ENCODE measurements at regions not wholly inside any gene's neighbourhood (a gene's known extent, or its start where the extent isn't known, plus 50 kb on each side); places are given as distances from the start of the nearest gene placed in this dataset.
A peak's percentile ranks its signal among the peaks of the same experiment; 100 is the strongest.

DNA sequence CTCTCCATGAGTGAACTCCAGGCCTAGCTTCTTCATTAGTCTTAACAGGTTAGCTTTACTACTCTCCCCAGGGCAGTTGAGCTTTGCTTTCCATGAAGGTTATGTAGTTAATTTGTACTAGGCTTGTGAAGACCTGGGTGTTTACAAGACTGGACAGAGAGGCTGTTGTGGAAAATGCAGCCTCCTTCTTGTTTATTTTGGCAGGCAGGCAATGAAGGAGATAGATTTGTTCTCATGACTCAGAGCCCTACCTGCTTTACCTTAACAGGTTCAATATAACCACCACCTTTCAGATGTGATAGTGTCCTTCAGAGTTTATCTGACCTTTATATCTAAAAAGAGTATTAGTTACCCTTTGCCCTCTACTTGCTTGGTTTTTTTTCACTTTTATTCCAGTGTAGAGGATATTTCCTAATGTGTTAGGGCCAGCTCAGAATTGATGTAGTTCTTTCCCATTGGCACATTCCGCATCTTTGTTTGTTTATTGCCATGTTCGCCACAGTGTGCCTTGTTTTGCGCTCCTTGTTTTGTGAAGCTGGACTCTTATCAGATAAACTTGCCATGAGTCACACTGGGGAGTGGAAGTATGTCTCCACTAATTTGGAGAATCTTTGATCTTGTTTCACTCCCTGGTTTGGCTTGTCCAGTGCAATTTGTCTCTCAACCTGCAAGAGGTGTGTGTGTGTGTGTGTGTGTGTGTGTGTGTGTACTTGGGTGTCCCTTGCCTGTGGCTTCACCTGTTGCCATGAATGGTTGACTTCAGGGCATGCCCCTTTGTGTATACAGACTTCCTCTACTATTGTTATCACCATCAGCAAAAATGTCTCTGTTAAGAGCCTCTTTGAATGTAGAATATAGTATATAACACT is 87.4 kb upstream of the MACF1 start:
- DNase-seq (ENCODE audit: low read depth), result peak; percentile 72
- no peak overlapping the region for H3K4me3 ChIP-seq (ENCODE audit: low read length)
- TF ChIP-seq CTCF (conservative IDR thresholded peaks at IDR 0.05; ENCODE audit: low read depth, low read length), result no peak

GRCh38 chr1:39117899-39118450 is 86.5 kb upstream of the MACF1 start:
- DNase-seq (ENCODE audit: low read depth), result no peak
- no peak for TF ChIP-seq CTCF (conservative IDR thresholded peaks at IDR 0.05; ENCODE audit: low read depth, low read length)
- no peak overlapping the region for H3K4me3 ChIP-seq (ENCODE audit: low read length)

DNA sequence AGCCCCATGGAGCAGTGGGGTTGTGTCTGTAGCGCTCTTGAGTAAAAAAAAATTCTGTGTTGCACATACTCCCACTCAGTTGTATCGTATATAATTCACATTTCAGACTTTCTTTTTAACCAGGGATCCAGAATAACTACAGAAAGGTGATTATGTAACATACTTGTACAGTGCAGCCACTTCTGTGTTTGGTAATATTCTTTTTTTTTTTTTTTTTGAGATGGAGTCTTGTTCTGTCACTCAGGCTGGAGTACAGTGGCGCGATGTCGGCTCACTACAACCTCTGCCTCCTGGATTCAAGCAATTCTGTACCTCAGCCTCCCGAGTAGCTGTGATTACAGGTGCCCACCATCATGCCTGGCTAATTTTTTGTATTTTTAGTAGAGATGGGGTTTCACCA is 82.4 kb upstream of the MACF1 start:
- no peak for DNase-seq (ENCODE audit: low read depth)
- H3K4me3 ChIP-seq (ENCODE audit: low read length), result no peak overlapping the region
- TF ChIP-seq CTCF (conservative IDR thresholded peaks at IDR 0.05; ENCODE audit: low read depth, low read length), result no peak

DNA sequence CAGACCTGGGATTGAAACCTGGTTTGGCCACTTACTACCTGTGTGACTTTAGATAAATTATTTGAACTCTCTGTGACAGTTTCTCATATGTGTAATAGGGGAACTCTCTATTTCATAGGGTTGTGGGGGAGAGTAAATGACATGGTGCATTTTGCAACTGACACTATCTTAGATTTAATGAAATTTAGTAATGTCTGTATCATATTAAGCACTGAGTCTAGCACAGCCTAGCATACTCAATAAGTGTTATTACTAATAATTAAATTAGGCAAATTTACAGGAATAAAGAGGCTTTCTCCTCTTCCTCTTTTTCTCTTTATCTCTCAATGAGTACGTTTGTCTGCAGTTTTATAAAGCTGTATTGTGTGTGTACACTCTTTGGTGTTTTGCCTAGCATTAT is 80.2 kb upstream of the MACF1 start:
- no peak for TF ChIP-seq CTCF (conservative IDR thresholded peaks at IDR 0.05; ENCODE audit: low read depth, low read length)
- no peak for DNase-seq (ENCODE audit: low read depth)
- no peak overlapping the region for H3K4me3 ChIP-seq (ENCODE audit: low read length)

GRCh38 chr1:39127513-39127912 is 77.0 kb upstream of the MACF1 start:
- TF ChIP-seq CTCF (conservative IDR thresholded peaks at IDR 0.05; ENCODE audit: low read depth, low read length), result no peak
- peak; percentile 74 for DNase-seq (ENCODE audit: low read depth)
- H3K4me3 ChIP-seq (ENCODE audit: low read length), result no peak overlapping the region

GRCh38 chr1:39128126-39128525 is 76.4 kb upstream of the MACF1 start:
- no peak overlapping the region for H3K4me3 ChIP-seq (ENCODE audit: low read length)
- no peak for DNase-seq (ENCODE audit: low read depth)
- no peak for TF ChIP-seq CTCF (conservative IDR thresholded peaks at IDR 0.05; ENCODE audit: low read depth, low read length)

- no peak for DNase-seq (ENCODE audit: low read depth)
- no peak for TF ChIP-seq CTCF (conservative IDR thresholded peaks at IDR 0.05; ENCODE audit: low read depth, low read length)
- H3K4me3 ChIP-seq (ENCODE audit: low read length), result no peak overlapping the region
Measured at GRCh38 chr1:39128959-39129358, 75.5 kb upstream of the MACF1 start.
